IPS-18c (cell line): ENCODE measurements at regions not wholly inside any gene's neighbourhood (a gene's known extent, or its start where the extent isn't known, plus 50 kb on each side); places are given as distances from the start of the nearest gene placed in this dataset.

ENCODE experiments used
- H3K4me3 ChIP-seq: 2 replicates; pipeline ENCODE4 v1.7.0; 2013; ENCODE audit warnings: low read depth, mild to moderate bottlenecking, low read length, moderate library complexity; ENCODE audit not compliant: insufficient read depth
- H3K9me3 ChIP-seq: one replicate; pipeline ENCODE4 v1.6.1; 2013; ENCODE audit warnings: mild to moderate bottlenecking, low read length, moderate library complexity; ENCODE audit not compliant: control insufficient read depth, insufficient read depth

GRCh38 chr5:145295236-145295835, 539.8 kb downstream of the PRELID2 start:
- no peak overlapping the region for H3K4me3 ChIP-seq
- no peaks in the 10 kb centered on the region for H3K9me3 ChIP-seq

- no peaks in the 10 kb centered on the region for H3K9me3 ChIP-seq
These were observed 540.8 kb downstream of the PRELID2 start for GRCh38 chr5:145294331-145294730.

GRCh38 chr5:145293716-145294115, 541.4 kb downstream of the PRELID2 start:
- Histone ChIP-seq H3K9me3 (no peaks in the 10 kb centered on the region), H3K4me3 (no peak overlapping the region)

More at GRCh38 chr5:145294331-145294730, 540.8 kb downstream of the PRELID2 start:
- H3K4me3 ChIP-seq, result no peak overlapping the region

GRCh38 chr5:145292278-145292677, 542.9 kb downstream of the PRELID2 start:
- Histone ChIP-seq H3K9me3 (no peaks in the 10 kb centered on the region), H3K4me3 (no peak overlapping the region)

GRCh38 chr5:145283141-145283810, 551.9 kb downstream of the PRELID2 start:
- H3K4me3 ChIP-seq, result no peak overlapping the region
- H3K9me3 ChIP-seq, result no peaks in the 10 kb centered on the region

GRCh38 chr5:145280806-145281205, 554.3 kb downstream of the PRELID2 start:
- no peaks in the 10 kb centered on the region for H3K9me3 ChIP-seq
- no peak overlapping the region for H3K4me3 ChIP-seq

- Histone ChIP-seq H3K9me3 (no peaks in the 10 kb centered on the region), H3K4me3 (no peak overlapping the region)
These were observed 554.9 kb downstream of the PRELID2 start for GRCh38 chr5:145280214-145280613.

- Histone ChIP-seq H3K9me3 (peaks cover 3% of the 10 kb centered on the region), H3K4me3 (no peak overlapping the region)
These were observed 574.5 kb downstream of the PRELID2 start for GRCh38 chr5:145260670-145261069.

GRCh38 chr5:145247745-145248040, 587.4 kb downstream of the PRELID2 start:
- no peaks in the 10 kb centered on the region for H3K9me3 ChIP-seq
- no peak overlapping the region for H3K4me3 ChIP-seq

GRCh38 chr5:145246961-145247744, 588.0 kb downstream of the PRELID2 start:
- H3K9me3 ChIP-seq, result no peaks in the 10 kb centered on the region

GRCh38 chr5:145246379-145246778, 588.8 kb downstream of the PRELID2 start:
- Histone ChIP-seq H3K4me3 (no peak overlapping the region), H3K9me3 (no peaks in the 10 kb centered on the region)

More at GRCh38 chr5:145246961-145247744, 588.0 kb downstream of the PRELID2 start:
- no peak overlapping the region for H3K4me3 ChIP-seq

GRCh38 chr5:145245354-145245753, 589.8 kb downstream of the PRELID2 start:
- H3K9me3 ChIP-seq, result no peaks in the 10 kb centered on the region
- no peak overlapping the region for H3K4me3 ChIP-seq

GRCh38 chr5:145244788-145245187, 590.4 kb downstream of the PRELID2 start:
- Histone ChIP-seq H3K9me3 (no peaks in the 10 kb centered on the region), H3K4me3 (no peak overlapping the region)

- Histone ChIP-seq H3K4me3 (no peak overlapping the region), H3K9me3 (no peaks in the 10 kb centered on the region)
These were observed 590.9 kb downstream of the PRELID2 start for GRCh38 chr5:145244251-145244650.

GRCh38 chr5:145243016-145243415, 592.1 kb downstream of the PRELID2 start:
- no peaks in the 10 kb centered on the region for H3K9me3 ChIP-seq

GRCh38 chr5:145242551-145242950, 592.6 kb downstream of the PRELID2 start:
- no peak overlapping the region for H3K4me3 ChIP-seq
- H3K9me3 ChIP-seq, result no peaks in the 10 kb centered on the region

More at GRCh38 chr5:145243016-145243415, 592.1 kb downstream of the PRELID2 start:
- H3K4me3 ChIP-seq, result no peak overlapping the region

- Histone ChIP-seq H3K4me3 (no peak overlapping the region), H3K9me3 (no peaks in the 10 kb centered on the region)
These were observed 597.3 kb downstream of the PRELID2 start for GRCh38 chr5:145237843-145238242.

- H3K4me3 ChIP-seq, result no peak overlapping the region
- no peaks in the 10 kb centered on the region for H3K9me3 ChIP-seq
These were observed 598.2 kb downstream of the PRELID2 start for GRCh38 chr5:145236983-145237382.
